NCI-H128 (cell line): ENCODE measurements at regions not wholly inside any gene's neighbourhood (a gene's known extent, or its start where the extent isn't known, plus 50 kb on each side); places are given as distances from the start of the nearest gene placed in this dataset.

ENCODE experiments used
- DNase-seq: peaks from one replicate; lab custom pipeline; 2025; ENCODE audit not compliant: unreplicated experiment; lab: John Stamatoyannopoulos, UW

- DNase-seq: no peak
Observed at GRCh38 chr2:12795851-12796250, 79.1 kb downstream of the TRIB2 start.

GRCh38 chr2:12796657-12797056, 79.9 kb downstream of the TRIB2 start:
- no peak for DNase-seq

- DNase-seq: no peak
Observed at GRCh38 chr2:12797815-12798214, 81.1 kb downstream of the TRIB2 start.

GRCh38 chr2:12803607-12804006, 86.9 kb downstream of the TRIB2 start:
- DNase-seq: no peak

GRCh38 chr2:12804091-12804856, 87.5 kb downstream of the TRIB2 start:
- DNase-seq: no peak

GRCh38 chr2:12805033-12805432, 88.3 kb downstream of the TRIB2 start:
- no peak for DNase-seq

- no peak for DNase-seq
Observed at GRCh38 chr2:12806549-12807242, 90.0 kb downstream of the TRIB2 start.

- no peak for DNase-seq
Observed at GRCh38 chr2:12807907-12808810, 91.4 kb downstream of the TRIB2 start.

- DNase-seq: no peak
Observed at GRCh38 chr2:12809526-12809925, 92.8 kb downstream of the TRIB2 start.

GRCh38 chr2:12811916-12812315, 95.2 kb downstream of the TRIB2 start:
- no peak for DNase-seq

GRCh38 chr2:12813166-12813565, 96.4 kb downstream of the TRIB2 start:
- DNase-seq: no peak

- DNase-seq: no peak
Observed at GRCh38 chr2:12816379-12817306, 99.9 kb downstream of the TRIB2 start.

- DNase-seq: no peak
Observed at GRCh38 chr2:12817870-12818269, 101.1 kb downstream of the TRIB2 start.

- DNase-seq: no peak
Observed at GRCh38 chr2:12818416-12819102, 101.8 kb downstream of the TRIB2 start.

- no peak for DNase-seq
Observed at GRCh38 chr2:12819103-12819475, 102.4 kb downstream of the TRIB2 start.

GRCh38 chr2:12819721-12820120, 103.0 kb downstream of the TRIB2 start:
- no peak for DNase-seq

- no peak for DNase-seq
Observed at GRCh38 chr2:12821656-12822055, 104.9 kb downstream of the TRIB2 start.

GRCh38 chr2:12824351-12824777, 107.6 kb downstream of the TRIB2 start:
- no peak for DNase-seq

GRCh38 chr2:12824778-12825379, 108.1 kb downstream of the TRIB2 start:
- DNase-seq: no peak

- DNase-seq: no peak
Observed at GRCh38 chr2:12826781-12827180, 110.0 kb downstream of the TRIB2 start.
